Kidney (tissue), 13 donors: ENCODE measurements at regions not wholly inside any gene's neighbourhood (a gene's known extent, or its start where the extent isn't known, plus 50 kb on each side); places are given as distances from the start of the nearest gene placed in this dataset.
A peak's percentile ranks its signal among the peaks of the same experiment; 100 is the strongest.

Source experiments
- DNase-seq, 5 donors: peaks; one replicate each; pipeline ENCODE4 v3.0.0-alpha.2; 2013 to 2020
- FAIRE-seq: peaks from 2 replicates; lab custom pipeline; 2012; peaks lifted over from hg19 to GRCh38; lab: Jason Lieb, UNC
- H3K27ac ChIP-seq, 2 donors: one replicate each; pipeline ENCODE4 v1.7.0; 2013; ENCODE audit warnings: low read depth in 2 of 2, low read length in 2 of 2, inconsistent platforms in 1 of 2
- H3K27me3 ChIP-seq: one replicate; pipeline ENCODE4 v1.7.1; 2013; ENCODE audit warnings: low read length, inconsistent platforms; ENCODE audit not compliant: control insufficient read depth, insufficient read depth
- H3K36me3 ChIP-seq, 3 donors: one replicate each; pipeline versions ENCODE4 v1.7.0 to v1.7.1; 2013; ENCODE audit warnings: low read length in 3 of 3, control low read depth in 1 of 3, inconsistent platforms in 1 of 3; ENCODE audit not compliant: insufficient read depth in 3 of 3, control insufficient read depth in 2 of 3
- H3K4me1 ChIP-seq, 3 donors: one replicate each; pipeline versions ENCODE4 v1.7.0 to v1.7.1; 2013; ENCODE audit warnings: low read length in 3 of 3, inconsistent platforms in 1 of 3, low read depth in 1 of 3; ENCODE audit not compliant: control insufficient read depth in 2 of 3, insufficient read depth in 2 of 3
- H3K4me3 ChIP-seq, 3 donors: one replicate each; pipeline versions ENCODE4 v1.7.0 to v1.8.1; 2013; ENCODE audit warnings: low read length in 3 of 3, control low read depth in 1 of 3, inconsistent platforms in 1 of 3
- H3K9ac ChIP-seq, 3 donors: one replicate each; pipeline versions ENCODE4 v1.7.0 to v1.7.1; 2013; ENCODE audit warnings: low read length in 3 of 3, control low read depth in 1 of 3, inconsistent platforms in 1 of 3
- H3K9me3 ChIP-seq, 3 donors: one replicate each; pipeline versions ENCODE4 v1.7.0 to v1.7.1; 2013; ENCODE audit warnings: low read length in 3 of 3, control low read depth in 1 of 3, inconsistent platforms in 1 of 3; ENCODE audit not compliant: control insufficient read depth in 2 of 3, insufficient read depth in 1 of 3
- CTCF ChIP-seq: IDR thresholded peaks from 3 replicates; pipeline ENCODE4 v1.5.1; 2012; ENCODE audit warnings: mild to moderate bottlenecking, moderate library complexity, borderline replicate concordance; ENCODE audit not compliant: insufficient read depth; ENCODE audit errors: extremely low read depth
- intact Hi-C: fragments of 100-400 bp; cut with DNase I; formaldehyde crosslinking; loops from one replicate; pipeline ENCODE4 v1.11.1; 2022
- donor health status: control.
- donor health status: control.
- donor health status: control.
- donor health status: control.
- donor health status: control.
- donor health status: DM: yes; HTN: yes; CAD: no.
- donor health status: Normal renal cell carcinoma (clear cell type).

GRCh38 chr15:79675982-79676381 lies 220.8 kb downstream of the MTHFS start:
- Histone ChIP-seq H3K9me3 (no peaks in the 10 kb centered on the region), H3K27ac (no peak overlapping the region), H3K4me1 (no peaks in the 10 kb centered on the region), H3K27me3 (no peaks in the 10 kb centered on the region), H3K9ac (no peak overlapping the region), H3K36me3 (no peaks in the 10 kb centered on the region), H3K4me3 (no peak overlapping the region)
- FAIRE-seq (no peak), DNase-seq (no peak)
- intact Hi-C loops: no loop called here
- no peak for TF ChIP-seq CTCF

GRCh38 chr15:79676621-79677020 lies 220.2 kb downstream of the MTHFS start:
- Histone ChIP-seq H3K36me3 (no peaks in the 10 kb centered on the region), H3K4me1 (no peaks in the 10 kb centered on the region), H3K27me3 (no peaks in the 10 kb centered on the region), H3K9me3 (no peaks in the 10 kb centered on the region), H3K27ac (no peak overlapping the region), H3K9ac (no peak overlapping the region), H3K4me3 (no peak overlapping the region)
- no peak for DNase-seq
- FAIRE-seq: no peak
- TF ChIP-seq CTCF: no peak
- intact Hi-C loops: no loop called here

- no peak overlapping the region for H3K4me3 ChIP-seq
- H3K4me1 ChIP-seq: no peaks in the 10 kb centered on the region
- intact Hi-C loops: no loop called here
- no peak for TF ChIP-seq CTCF
- H3K9ac ChIP-seq: no peak overlapping the region
- FAIRE-seq (no peak), DNase-seq (no peak)
- H3K27ac ChIP-seq: no peak overlapping the region
- H3K9me3 ChIP-seq: no peaks in the 10 kb centered on the region
- H3K36me3 ChIP-seq: no peaks in the 10 kb centered on the region
- H3K27me3 ChIP-seq: no peaks in the 10 kb centered on the region
These were observed 219.6 kb downstream of the MTHFS start for GRCh38 chr15:79677241-79677640.

- Histone ChIP-seq H3K27ac (no peak overlapping the region), H3K36me3 (no peaks in the 10 kb centered on the region), H3K27me3 (no peaks in the 10 kb centered on the region), H3K4me3 (no peak overlapping the region), H3K4me1 (no peaks in the 10 kb centered on the region), H3K9me3 (no peaks in the 10 kb centered on the region), H3K9ac (no peak overlapping the region)
- TF ChIP-seq CTCF: no peak
- intact Hi-C loops: no loop called here
- peak; percentile 25 for FAIRE-seq
- DNase-seq: no peak
These were observed 218.6 kb downstream of the MTHFS start for GRCh38 chr15:79678032-79678701.
